ENCODE measurements at regions not wholly inside any gene's neighbourhood (a gene's known extent, or its start where the extent isn't known, plus 50 kb on each side); places are given as distances from the start of the nearest gene placed in this dataset.
A peak's percentile ranks its signal among the peaks of the same experiment; 100 is the strongest.

DNA sequence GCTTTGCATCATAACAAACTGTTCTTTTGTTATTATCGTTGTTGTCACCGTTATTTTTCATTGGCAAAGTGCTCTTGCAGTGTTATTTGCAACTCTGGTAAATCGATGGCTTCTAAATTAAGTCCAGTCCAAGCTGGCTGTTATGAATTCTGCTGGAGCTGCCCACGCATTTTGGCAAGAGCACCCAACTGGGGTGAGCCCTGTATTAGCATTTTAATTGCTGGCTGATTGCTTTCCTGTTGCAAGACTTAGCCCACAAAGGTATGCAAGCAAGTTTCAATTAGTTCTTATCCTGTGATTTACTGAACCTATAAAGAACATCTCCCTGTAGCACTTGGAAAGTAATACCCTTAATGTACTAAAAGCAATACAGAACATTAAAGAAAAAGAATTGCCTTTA, 226.8 kb downstream of the ACTR3B start:
- no peak overlapping the region for H3K4me3 ChIP-seq (replicated peaks; ENCODE audit: low read depth, low read length)
- TF ChIP-seq, protein P1, sequence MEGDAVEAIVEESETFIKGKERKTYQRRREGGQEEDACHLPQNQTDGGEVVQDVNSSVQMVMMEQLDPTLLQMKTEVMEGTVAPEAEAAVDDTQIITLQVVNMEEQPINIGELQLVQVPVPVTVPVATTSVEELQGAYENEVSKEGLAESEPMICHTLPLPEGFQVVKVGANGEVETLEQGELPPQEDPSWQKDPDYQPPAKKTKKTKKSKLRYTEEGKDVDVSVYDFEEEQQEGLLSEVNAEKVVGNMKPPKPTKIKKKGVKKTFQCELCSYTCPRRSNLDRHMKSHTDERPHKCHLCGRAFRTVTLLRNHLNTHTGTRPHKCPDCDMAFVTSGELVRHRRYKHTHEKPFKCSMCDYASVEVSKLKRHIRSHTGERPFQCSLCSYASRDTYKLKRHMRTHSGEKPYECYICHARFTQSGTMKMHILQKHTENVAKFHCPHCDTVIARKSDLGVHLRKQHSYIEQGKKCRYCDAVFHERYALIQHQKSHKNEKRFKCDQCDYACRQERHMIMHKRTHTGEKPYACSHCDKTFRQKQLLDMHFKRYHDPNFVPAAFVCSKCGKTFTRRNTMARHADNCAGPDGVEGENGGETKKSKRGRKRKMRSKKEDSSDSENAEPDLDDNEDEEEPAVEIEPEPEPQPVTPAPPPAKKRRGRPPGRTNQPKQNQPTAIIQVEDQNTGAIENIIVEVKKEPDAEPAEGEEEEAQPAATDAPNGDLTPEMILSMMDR (IDR thresholded peaks at IDR 0.05; ENCODE audit: low read length, missing control alignments): no peak
- DNase-seq (ENCODE audit: low read depth): no peak

- TF ChIP-seq, protein P1 (IDR thresholded peaks at IDR 0.05; ENCODE audit: low read length, missing control alignments): no peak
- DNase-seq (ENCODE audit: low read depth): no peak
- no peak overlapping the region for H3K4me3 ChIP-seq (replicated peaks; ENCODE audit: low read depth, low read length)
Measured at GRCh38 chr7:152987656-152988055, 228.1 kb downstream of the ACTR3B start.

DNA sequence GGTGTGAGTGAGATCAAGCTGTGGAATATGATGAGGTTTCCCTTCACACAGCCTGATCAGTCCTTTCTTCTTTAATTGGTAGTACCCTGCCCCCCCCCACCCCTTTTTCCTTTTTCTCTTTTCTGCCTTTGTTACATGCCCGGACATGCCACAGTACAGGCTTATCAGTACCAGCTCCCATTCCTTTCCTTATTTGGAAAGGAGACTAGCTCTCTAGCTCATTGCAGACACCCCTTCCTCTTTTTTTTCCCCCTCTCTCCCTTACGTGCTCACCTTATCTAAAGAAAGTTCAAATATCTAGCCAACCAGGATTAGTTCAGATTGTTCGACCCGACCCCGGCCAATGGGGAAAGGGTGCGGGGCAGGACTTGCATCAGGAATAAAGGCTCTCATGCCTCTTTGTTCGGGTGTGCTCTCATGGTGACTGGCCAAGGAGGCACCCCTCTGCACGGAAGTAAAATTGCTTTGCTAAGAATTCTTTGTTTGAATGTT, 230.4 kb downstream of the ACTR3B start:
- H3K4me3 ChIP-seq (replicated peaks; ENCODE audit: low read depth, low read length): no peak overlapping the region
- peak; percentile 13 for DNase-seq (ENCODE audit: low read depth)
- TF ChIP-seq, protein P1 (IDR thresholded peaks at IDR 0.05; ENCODE audit: low read length, missing control alignments): no peak

GRCh38 chr7:152998420-152998819, 238.9 kb downstream of the ACTR3B start:
- no peak overlapping the region for H3K4me3 ChIP-seq (replicated peaks; ENCODE audit: low read depth, low read length)
- DNase-seq (ENCODE audit: low read depth): no peak
- TF ChIP-seq, protein P1 (IDR thresholded peaks at IDR 0.05; ENCODE audit: low read length, missing control alignments): no peak

DNA sequence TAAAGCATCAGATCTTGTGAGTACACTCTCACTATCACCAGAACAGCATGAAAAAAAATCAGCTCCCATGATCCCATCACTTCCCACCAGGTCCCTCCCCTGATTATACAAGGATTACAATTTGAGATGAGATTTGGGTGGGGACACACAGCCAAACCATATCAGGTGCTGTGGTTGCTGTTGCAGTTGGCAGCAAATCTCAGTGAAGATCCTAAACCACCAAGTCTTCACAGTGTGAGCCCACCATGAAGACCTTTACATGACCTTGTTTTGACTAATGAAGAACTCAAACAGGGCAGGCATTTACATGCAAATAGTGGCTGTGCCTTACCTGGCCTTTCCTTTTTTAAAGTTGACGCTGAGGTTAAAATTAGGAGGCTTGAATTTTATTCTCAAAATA, 242.6 kb downstream of the ACTR3B start:
- no peak for DNase-seq (ENCODE audit: low read depth)
- TF ChIP-seq, protein P1 (IDR thresholded peaks at IDR 0.05; ENCODE audit: low read length, missing control alignments): no peak
- H3K4me3 ChIP-seq (replicated peaks; ENCODE audit: low read depth, low read length): no peak overlapping the region

DNA sequence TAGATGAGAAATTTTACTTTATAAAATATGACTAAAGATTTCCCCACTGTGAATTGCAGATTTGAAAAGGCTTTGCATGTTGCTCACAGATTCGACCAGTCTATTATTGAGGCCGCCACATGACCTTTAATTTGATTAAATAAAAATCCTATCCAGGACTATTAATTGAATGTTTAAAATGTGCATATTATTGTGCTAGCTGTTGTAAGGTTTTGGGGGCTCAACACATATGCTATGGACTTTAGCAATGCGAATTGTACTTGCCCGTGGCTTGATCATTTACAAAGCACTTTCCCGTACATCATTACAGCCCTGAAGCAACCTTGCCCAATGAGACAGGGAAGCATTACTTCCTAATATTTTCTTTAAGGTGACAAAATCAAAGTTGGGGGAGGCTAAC, 243.0 kb downstream of the ACTR3B start:
- no peak overlapping the region for H3K4me3 ChIP-seq (replicated peaks; ENCODE audit: low read depth, low read length)
- TF ChIP-seq, protein P1 (IDR thresholded peaks at IDR 0.05; ENCODE audit: low read length, missing control alignments): no peak
- no peak for DNase-seq (ENCODE audit: low read depth)

DNA sequence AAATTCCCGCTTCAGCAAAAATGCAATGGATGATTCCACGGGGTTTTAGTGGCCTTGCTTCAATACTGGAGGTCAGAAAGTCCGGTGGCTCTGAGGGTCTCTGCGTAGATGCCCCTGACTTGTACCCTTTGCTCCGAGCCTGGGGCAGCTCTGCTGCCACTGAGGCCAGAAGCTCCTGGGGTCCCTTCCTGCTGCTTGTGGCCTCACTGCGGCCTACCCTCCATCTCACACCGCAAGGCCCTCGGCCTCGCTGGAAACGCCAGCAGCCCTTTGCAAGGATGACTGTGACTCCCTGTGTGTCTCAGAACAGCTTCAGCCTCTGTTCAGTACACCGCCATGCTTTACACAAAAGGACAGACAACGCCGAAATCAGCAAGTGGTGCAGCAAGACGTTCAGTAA, 244.8 kb downstream of the ACTR3B start:
- no peak overlapping the region for H3K4me3 ChIP-seq (replicated peaks; ENCODE audit: low read depth, low read length)
- TF ChIP-seq, protein P1 (IDR thresholded peaks at IDR 0.05; ENCODE audit: low read length, missing control alignments): no peak
- DNase-seq (ENCODE audit: low read depth): no peak

All from fibroblast of pulmonary artery (primary cell).